Spleen (tissue), 7 donors: ENCODE measurements at regions not wholly inside any gene's neighbourhood (a gene's known extent, or its start where the extent isn't known, plus 50 kb on each side); places are given as distances from the start of the nearest gene placed in this dataset.

Experiments used
- CTCF ChIP-seq, 11 experiments: fragments of 200-600 bp in 7 of 11; fragments of 450-650 bp in 4 of 11; sonication (generic) in 4 of 11; IDR thresholded peaks in 8 of 11; conservative IDR thresholded peaks in 3 of 11; 1 replicate in 7 of 11; 2 replicates in 4 of 11; pipeline versions ENCODE4 v1.4.0 to v1.8.0; 2016 to 2021; ENCODE audit warnings: antibody characterized with exemption in 11 of 11, inconsistent platforms in 4 of 11, mild to moderate bottlenecking in 1 of 11
- POLR2A ChIP-seq, 3 donors: fragments of 450-650 bp; IDR thresholded peaks; one replicate each; pipeline ENCODE4 v1.5.1; 2017; ENCODE audit warnings: antibody characterized with exemption in 3 of 3, mild to moderate bottlenecking in 1 of 3
- POLR2AphosphoS5 ChIP-seq, 3 donors: sonication (generic); formaldehyde crosslinking; IDR thresholded peaks; one replicate each; pipeline ENCODE4 v1.5.1; 2017; ENCODE audit warnings: antibody characterized with exemption in 3 of 3
- donor health status: DM: no; HTN: no; CAD: no; lungs with moderate emphysema.
- donor health status: DM: no; HTN: no; CAD: no.
- donor health status: DM: no; HTN: no; CAD: no.

DNA sequence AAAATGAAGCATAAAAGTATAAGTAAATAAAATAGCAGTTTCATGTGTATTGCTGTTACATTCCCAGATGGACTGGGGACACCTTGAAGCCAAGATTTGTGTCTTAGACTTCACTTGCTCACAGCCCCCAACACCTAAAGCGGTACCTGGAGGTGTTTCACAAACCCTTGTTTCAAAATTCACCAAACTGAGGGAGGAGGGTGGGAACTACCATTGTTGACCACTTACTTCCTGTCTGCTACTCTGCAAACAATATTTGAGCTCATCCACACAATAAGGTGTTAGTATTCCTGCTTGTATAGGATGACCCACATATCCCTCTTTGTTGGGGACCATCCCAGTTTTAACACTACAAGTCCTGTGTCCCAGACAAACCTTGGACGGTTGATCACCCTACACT is 115.9 kb upstream of the SYT6 start:
- TF ChIP-seq CTCF (IDR thresholded peaks at IDR 0.05 in 8 of 11, conservative IDR thresholded peaks at IDR 0.05 in 3 of 11) = no peak
- no peak for TF ChIP-seq POLR2A (IDR thresholded peaks at IDR 0.05)
- TF ChIP-seq POLR2AphosphoS5 (IDR thresholded peaks at IDR 0.05) = no peak
